ENCODE measurements at regions not wholly inside any gene's neighbourhood (a gene's known extent, or its start where the extent isn't known, plus 50 kb on each side); places are given as distances from the start of the nearest gene placed in this dataset.

DNA sequence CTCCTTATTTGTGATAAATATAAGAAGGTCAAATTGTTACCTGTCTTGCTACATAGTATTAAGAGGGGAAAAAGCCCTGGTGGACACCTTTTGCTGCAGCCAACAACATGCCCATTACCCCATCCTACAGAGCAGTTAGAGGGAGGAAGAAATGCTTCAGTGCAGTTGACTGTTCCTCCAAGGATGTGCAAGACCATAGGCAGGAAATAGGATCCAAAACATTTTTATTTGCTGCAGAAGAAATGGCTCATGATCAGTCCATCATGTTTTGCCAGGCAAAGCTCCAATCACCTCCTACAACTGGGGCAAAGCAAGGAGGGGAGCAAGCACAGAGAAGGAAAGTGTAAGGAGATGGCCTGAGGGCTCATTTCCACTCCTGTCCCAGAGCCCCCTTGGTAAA, 399.1 kb upstream of the PIK3R1 start:
- no peaks in the 10 kb centered on the region for H3K9me3 ChIP-seq (ENCODE audit: control insufficient read depth, insufficient read depth, low read length)
- no peaks in the 10 kb centered on the region for H3K79me2 ChIP-seq (ENCODE audit: control insufficient read depth, low read length)
- TF ChIP-seq, protein P1, sequence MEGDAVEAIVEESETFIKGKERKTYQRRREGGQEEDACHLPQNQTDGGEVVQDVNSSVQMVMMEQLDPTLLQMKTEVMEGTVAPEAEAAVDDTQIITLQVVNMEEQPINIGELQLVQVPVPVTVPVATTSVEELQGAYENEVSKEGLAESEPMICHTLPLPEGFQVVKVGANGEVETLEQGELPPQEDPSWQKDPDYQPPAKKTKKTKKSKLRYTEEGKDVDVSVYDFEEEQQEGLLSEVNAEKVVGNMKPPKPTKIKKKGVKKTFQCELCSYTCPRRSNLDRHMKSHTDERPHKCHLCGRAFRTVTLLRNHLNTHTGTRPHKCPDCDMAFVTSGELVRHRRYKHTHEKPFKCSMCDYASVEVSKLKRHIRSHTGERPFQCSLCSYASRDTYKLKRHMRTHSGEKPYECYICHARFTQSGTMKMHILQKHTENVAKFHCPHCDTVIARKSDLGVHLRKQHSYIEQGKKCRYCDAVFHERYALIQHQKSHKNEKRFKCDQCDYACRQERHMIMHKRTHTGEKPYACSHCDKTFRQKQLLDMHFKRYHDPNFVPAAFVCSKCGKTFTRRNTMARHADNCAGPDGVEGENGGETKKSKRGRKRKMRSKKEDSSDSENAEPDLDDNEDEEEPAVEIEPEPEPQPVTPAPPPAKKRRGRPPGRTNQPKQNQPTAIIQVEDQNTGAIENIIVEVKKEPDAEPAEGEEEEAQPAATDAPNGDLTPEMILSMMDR (IDR thresholded peaks at IDR 0.05; ENCODE audit: low read depth, low read length, poor library complexity, severe bottlenecking): no peak
- TF ChIP-seq EZH2phosphoT487 (IDR thresholded peaks at IDR 0.05; ENCODE audit: borderline replicate concordance, low read length): no peak
- H3K9me2 ChIP-seq (replicated peaks; ENCODE audit: control insufficient read depth, low read length): no peaks in the 10 kb centered on the region; the same call in 1 of the 2 replicates
- H3K4me3 ChIP-seq (ENCODE audit: low read length): no peak overlapping the region
- H3F3A ChIP-seq (ENCODE audit: control insufficient read depth, insufficient read depth): no peaks in the 10 kb centered on the region
- no peak overlapping the region for H3K4me2 ChIP-seq (ENCODE audit: low read length)
- H3K36me3 ChIP-seq (ENCODE audit: control insufficient read depth, low read length): no peaks in the 10 kb centered on the region
- no peaks in the 10 kb centered on the region for H4K20me1 ChIP-seq (ENCODE audit: control insufficient read depth, insufficient read depth, low read depth, low read length)
- no peak overlapping the region for H3K27ac ChIP-seq (ENCODE audit: low read depth, low read length)
- H3K4me1 ChIP-seq (ENCODE audit: control insufficient read depth, low read length): no peaks in the 10 kb centered on the region
- H3K27me3 ChIP-seq (ENCODE audit: control insufficient read depth, low read length): no peaks in the 10 kb centered on the region

- Histone ChIP-seq H3K4me3 (ENCODE audit: low read length) (no peak overlapping the region), H3K27me3 (ENCODE audit: control insufficient read depth, low read length) (no peaks in the 10 kb centered on the region), H3K9me2 (replicated peaks; ENCODE audit: control insufficient read depth, low read length) (no peaks in the 10 kb centered on the region; the same call in 1 of the 2 replicates), H4K20me1 (ENCODE audit: control insufficient read depth, insufficient read depth, low read depth, low read length) (no peaks in the 10 kb centered on the region), H3K79me2 (ENCODE audit: control insufficient read depth, low read length) (no peaks in the 10 kb centered on the region), H3K4me2 (ENCODE audit: low read length) (no peak overlapping the region), H3K9me3 (ENCODE audit: control insufficient read depth, insufficient read depth, low read length) (no peaks in the 10 kb centered on the region), H3K27ac (ENCODE audit: low read depth, low read length) (no peak overlapping the region), H3K36me3 (ENCODE audit: control insufficient read depth, low read length) (no peaks in the 10 kb centered on the region), H3K4me1 (ENCODE audit: control insufficient read depth, low read length) (no peaks in the 10 kb centered on the region), H3F3A (ENCODE audit: control insufficient read depth, insufficient read depth) (no peaks in the 10 kb centered on the region)
- TF ChIP-seq, protein P1 (IDR thresholded peaks at IDR 0.05; ENCODE audit: low read depth, low read length, poor library complexity, severe bottlenecking): no peak
- TF ChIP-seq EZH2phosphoT487 (IDR thresholded peaks at IDR 0.05; ENCODE audit: borderline replicate concordance, low read length): no peak
These were observed 399.8 kb upstream of the PIK3R1 start for GRCh38 chr5:67815455-67816391.

GRCh38 chr5:67814569-67815311, 400.8 kb upstream of the PIK3R1 start:
- Histone ChIP-seq H3K27me3 (ENCODE audit: control insufficient read depth, low read length) (no peaks in the 10 kb centered on the region), H3K79me2 (ENCODE audit: control insufficient read depth, low read length) (no peaks in the 10 kb centered on the region), H3K9me3 (ENCODE audit: control insufficient read depth, insufficient read depth, low read length) (no peaks in the 10 kb centered on the region), H3K4me2 (ENCODE audit: low read length) (no peak overlapping the region), H4K20me1 (ENCODE audit: control insufficient read depth, insufficient read depth, low read depth, low read length) (no peaks in the 10 kb centered on the region), H3K4me3 (ENCODE audit: low read length) (no peak overlapping the region), H3F3A (ENCODE audit: control insufficient read depth, insufficient read depth) (no peaks in the 10 kb centered on the region), H3K27ac (ENCODE audit: low read depth, low read length) (no peak overlapping the region), H3K36me3 (ENCODE audit: control insufficient read depth, low read length) (no peaks in the 10 kb centered on the region), H3K4me1 (ENCODE audit: control insufficient read depth, low read length) (no peaks in the 10 kb centered on the region), H3K9me2 (replicated peaks; ENCODE audit: control insufficient read depth, low read length) (no peaks in the 10 kb centered on the region; the same call in 1 of the 2 replicates)
- TF ChIP-seq, protein P1 (IDR thresholded peaks at IDR 0.05; ENCODE audit: low read depth, low read length, poor library complexity, severe bottlenecking): no peak
- TF ChIP-seq EZH2phosphoT487 (IDR thresholded peaks at IDR 0.05; ENCODE audit: borderline replicate concordance, low read length): no peak

All from DOHH2 (cell line).